IMR-90 (cell line): ENCODE measurements at regions not wholly inside any gene's neighbourhood (a gene's known extent, or its start where the extent isn't known, plus 50 kb on each side); places are given as distances from the start of the nearest gene placed in this dataset.
A peak's percentile ranks its signal among the peaks of the same experiment; 100 is the strongest.

Experiments used
- ATAC-seq: fragments of 200-7000 bp; cut with Tn5 transposase; 2 replicates; pipeline ENCODE4 v1.9.1; 2020; ENCODE audit warnings: low read depth, mild to moderate bottlenecking, moderate library complexity
- BruUV-seq: library from RNA; stranded (reverse); fragments of 400-500 nt; replicated peaks from 2 replicates; lab custom pipeline; 2021; lab: Mats Ljungman, UMichigan
- CTCF ChIA-PET: fragments of 300-600 bp; formaldehyde crosslinking; extraction: SDS; loops from one replicate; lab custom pipeline; 2021; ENCODE audit warnings: antibody characterized with exemption; lab: Yijun Ruan, JAX
- POLR2A ChIA-PET: fragments of 300-600 bp; sonication (Branson Sonifier 250); formaldehyde crosslinking; loops from one replicate; lab custom pipeline; 2022; ENCODE audit warnings: antibody characterized with exemption; ENCODE audit not compliant: unreplicated experiment; lab: Charles Lee
- DNase-seq: peaks from one replicate; pipeline ENCODE4 v3.0.0; 2013
- H2AFZ ChIP-seq: replicated peaks from 2 replicates; pipeline ENCODE3; 2013; ENCODE audit warnings: low read length, mild to moderate bottlenecking; ENCODE audit not compliant: poor library complexity
- H2AK5ac ChIP-seq: 2 replicates; pipeline ENCODE4 v1.6.1; 2013; ENCODE audit warnings: low read depth, low read length, inconsistent platforms
- H2AK9ac ChIP-seq: replicated peaks from 2 replicates; pipeline ENCODE3; 2013; ENCODE audit warnings: mild to moderate bottlenecking, low read depth, low read length, moderate library complexity; ENCODE audit not compliant: poor library complexity
- H2BK120ac ChIP-seq: 2 replicates; pipeline ENCODE4 v1.6.1; 2013; ENCODE audit warnings: low read depth, low read length, inconsistent platforms
- H2BK15ac ChIP-seq: 3 replicates; pipeline ENCODE4 v1.6.1; 2013; ENCODE audit warnings: low read depth, low read length, inconsistent platforms
- H2BK20ac ChIP-seq: 2 replicates; pipeline ENCODE4 v1.6.1; 2013; ENCODE audit warnings: low read depth, mild to moderate bottlenecking, inconsistent platforms, low read length, moderate library complexity
- H2BK5ac ChIP-seq: 2 replicates; pipeline ENCODE4 v1.6.1; 2013; ENCODE audit warnings: mild to moderate bottlenecking, low read depth, low read length, inconsistent platforms; ENCODE audit not compliant: poor library complexity, severe bottlenecking
- H3K14ac ChIP-seq: replicated peaks from 2 replicates; pipeline ENCODE4 v1.6.1; 2013; ENCODE audit warnings: low read depth, low read length, inconsistent platforms
- H3K18ac ChIP-seq: 2 replicates; pipeline ENCODE4 v1.6.1; 2013; ENCODE audit warnings: low read depth, low read length, control low read depth
- H3K23ac ChIP-seq: 2 replicates; pipeline ENCODE4 v1.6.1; 2013; ENCODE audit warnings: low read depth, low read length, inconsistent platforms
- H3K27ac ChIP-seq: 2 replicates; pipeline ENCODE4 v1.5.1; 2013; ENCODE audit warnings: mild to moderate bottlenecking, control low read depth, low read length; ENCODE audit not compliant: insufficient read depth
- H3K27me3 ChIP-seq: 2 replicates; pipeline ENCODE4 v1.6.1; 2013; ENCODE audit warnings: low read length; ENCODE audit not compliant: control insufficient read depth, insufficient read depth
- H3K36me3 ChIP-seq: 2 replicates; pipeline ENCODE4 v1.6.1; 2013; ENCODE audit warnings: low read length, mixed read lengths; ENCODE audit not compliant: control insufficient read depth, insufficient read depth
- H3K4ac ChIP-seq: 2 replicates; pipeline ENCODE4 v1.6.1; 2013; ENCODE audit warnings: low read depth, low read length, inconsistent platforms
- H3K4me1 ChIP-seq: 2 replicates; pipeline ENCODE4 v1.6.1; 2013; ENCODE audit warnings: low read length, mixed read lengths; ENCODE audit not compliant: control insufficient read depth, insufficient read depth
- H3K4me2 ChIP-seq: 2 replicates; pipeline ENCODE4 v1.6.1; 2013; ENCODE audit warnings: low read depth, mild to moderate bottlenecking, control low read depth, low read length, moderate library complexity
- H3K4me3 ChIP-seq: 2 replicates; pipeline ENCODE4 v1.5.1; 2013; ENCODE audit warnings: low read depth, mild to moderate bottlenecking, control low read depth, low read length, moderate library complexity; ENCODE audit not compliant: insufficient read depth
- H3K56ac ChIP-seq: 2 replicates; pipeline ENCODE4 v1.6.1; 2013; ENCODE audit warnings: low read length, inconsistent platforms; ENCODE audit not compliant: insufficient read depth; ENCODE audit errors: extremely low read depth
- H3K79me1 ChIP-seq, 2 experiments: 2 replicates each; pipeline ENCODE4 v1.6.1; 2013; ENCODE audit warnings: low read length in 2 of 2, inconsistent platforms in 1 of 2, low read depth in 1 of 2
- H3K9ac ChIP-seq: 2 replicates; pipeline ENCODE4 v1.6.1; 2013; ENCODE audit warnings: low read depth, low read length, control low read depth
- H3K9me1 ChIP-seq: 2 replicates; pipeline ENCODE4 v1.6.1; 2013; ENCODE audit warnings: low read length, inconsistent platforms; ENCODE audit not compliant: insufficient read depth
- H3K9me3 ChIP-seq: 2 replicates; pipeline ENCODE4 v1.6.1; 2013; ENCODE audit warnings: low read length; ENCODE audit not compliant: control insufficient read depth, insufficient read depth
- H4K20me1 ChIP-seq: 2 replicates; pipeline ENCODE4 v1.6.1; 2013; ENCODE audit warnings: low read length, inconsistent platforms; ENCODE audit not compliant: insufficient read depth
- H4K5ac ChIP-seq: 2 replicates; pipeline ENCODE4 v1.6.1; 2013; ENCODE audit warnings: mild to moderate bottlenecking, low read depth, low read length, control low read depth
- H4K8ac ChIP-seq, 2 experiments: 2 replicates each; pipeline ENCODE4 v1.6.1; 2013; ENCODE audit warnings: low read depth in 2 of 2, low read length in 2 of 2, control low read depth in 1 of 2, inconsistent platforms in 1 of 2
- H4K91ac ChIP-seq: 2 replicates; pipeline ENCODE4 v1.6.1; 2013; ENCODE audit warnings: low read depth, low read length, inconsistent platforms; ENCODE audit not compliant: insufficient read depth
- CEBPB ChIP-seq: IDR thresholded peaks from 2 replicates; pipeline ENCODE4 v1.6.1; 2012; ENCODE audit warnings: low read depth, low read length, improper control_type of control experiment
- CTCF ChIP-seq: conservative IDR thresholded peaks from 2 replicates; pipeline ENCODE4 v1.5.1; 2012; ENCODE audit warnings: mild to moderate bottlenecking, low read depth, low read length, improper control_type of control experiment
- FOS ChIP-seq: fragments of 150-350 bp; IDR thresholded peaks from 2 replicates; pipeline ENCODE4 v1.6.1; 2016; ENCODE audit warnings: low read depth, low read length
- MAZ ChIP-seq: IDR thresholded peaks from 2 replicates; pipeline ENCODE4 v1.6.1; 2012; ENCODE audit warnings: low read depth, mild to moderate bottlenecking, low read length, improper control_type of control experiment, moderate library complexity, borderline replicate concordance
- RAD21 ChIP-seq: IDR thresholded peaks from 2 replicates; pipeline ENCODE4 v1.6.1; 2012; ENCODE audit warnings: low read length, improper control_type of control experiment
- USF2 ChIP-seq: fragments of 150-350 bp; IDR thresholded peaks from 2 replicates; pipeline ENCODE4 v1.6.1; 2017; ENCODE audit warnings: mild to moderate bottlenecking, antibody characterized with exemption, low read length, low read depth
- WGBS, 2 experiments: methylation state at CpG; one replicate each; pipeline versions ENCODE4 v1.1.5 to v1.1.7; 2013; ENCODE audit warnings: missing lambda C conversion rate in 2 of 2; ENCODE audit not compliant: insufficient read length in 1 of 2; ENCODE audit errors: extremely low coverage in 2 of 2; 5-methylcytosine and 5-hydroxymethylcytosine counted together
- dilution Hi-C: fragments of 300-500 bp; cut with HindIII; formaldehyde crosslinking; loops from one replicate; pipeline ENCODE4 v1.14.3; 2018; ENCODE audit warnings: low sequenced_read_pairs; ENCODE audit not compliant: unreplicated experiment
- in situ Hi-C: fragments of 300-500 bp; cut with MboI; formaldehyde crosslinking; loops from 3 replicates; pipeline ENCODE4 v1.14.3; 2019; ENCODE audit warnings: low sequenced_read_pairs, inconsistent platforms, mixed read lengths
- intact Hi-C: fragments of 100-400 bp; cut with micrococcal nuclease; formaldehyde crosslinking; loops from 2 replicates; pipeline ENCODE4 v1.10.0; 2022

GRCh38 chr1:79193211-79194079 lies 186.9 kb upstream of the ADGRL4 start:
- Histone ChIP-seq H3K14ac (no peak overlapping the region; the same call in 1 of the 2 replicates), H3K27me3 (no peaks in the 10 kb centered on the region), H2BK20ac (peak overlapping the region; percentile 50; the same call in 1 of the 2 replicates), H4K91ac (peak overlapping the region; percentile 57; the same call in 1 of the 2 replicates), H3K18ac (peak overlapping the region; percentile 13; the same call in 1 of the 2 replicates), H3K4me3 (no peak overlapping the region), H3K27ac (peak overlapping the region; percentile 12), H2BK120ac (peak overlapping the region; percentile 83), H2BK15ac (peak overlapping the region; percentile 79), H2AFZ (peak overlapping the region; percentile 72), H3K36me3 (no peaks in the 10 kb centered on the region), H3K4me1 (peaks cover 2% of the 10 kb centered on the region), H3K9me3 (no peaks in the 10 kb centered on the region), H3K4me2 (peak overlapping the region; percentile 74), H3K9ac (no peak overlapping the region), H2BK5ac (peak overlapping the region; percentile 61), H2AK9ac (no peak overlapping the region), H4K8ac (peak overlapping the region; percentile 18 to 67; a peak in 2 of 4 replicates), H3K79me1 (no peaks in the 10 kb centered on the region), H4K20me1 (no peaks in the 10 kb centered on the region), H3K56ac (no peak overlapping the region), H3K4ac (peak overlapping the region; percentile 75; the same call in 1 of the 2 replicates), H4K5ac (no peak overlapping the region; the same call in 1 of the 2 replicates), H3K9me1 (peaks cover 2% of the 10 kb centered on the region; the same call in 1 of the 2 replicates), H3K23ac (no peak overlapping the region), H2AK5ac (0 out of 2 replicates have a peak overlapping the region, but pooled peaks have one; percentile 33)
- WGBS, 2 experiments: 100% methylated on average over 2 of the region's 7 CpGs; no CpG with 5 or more reads in 1 of the 2 experiments
- CTCF ChIA-PET: interaction anchor here (0.6 to 0.7 kb wide), 2 partner anchors 59 to 62 kb away, joined by 4 to 5 read pairs; no protein-coding TSS in a partner anchor
- DNase-seq (peak; percentile 74), ATAC-seq (peak; percentile 64)
- dilution Hi-C loops (no loop called here), in situ Hi-C loops (no loop called here), intact Hi-C loops (no loop called here)
- no peak for TF ChIP-seq FOS
- TF ChIP-seq MAZ: no peak
- TF ChIP-seq USF2: no peak
- no peak for TF ChIP-seq CTCF
- peak; percentile 71 for TF ChIP-seq CEBPB
- TF ChIP-seq RAD21: no peak
- POLR2A ChIA-PET: no interaction called here
- no TSS peak for BruUV-seq
